H1 (cell line): ENCODE measurements at regions not wholly inside any gene's neighbourhood (a gene's known extent, or its start where the extent isn't known, plus 50 kb on each side); places are given as distances from the start of the nearest gene placed in this dataset.

Experiments used
- CTCF ChIA-PET: fragments of 300-600 bp; sonication (Branson Sonifier 250); formaldehyde crosslinking; loops from one replicate; lab custom pipeline; 2021; ENCODE audit not compliant: partially characterized antibody; lab: Charles Lee
- POLR2A ChIA-PET: fragments of 300-600 bp; sonication (Branson Sonifier 250); formaldehyde crosslinking; loops from one replicate; lab custom pipeline; 2021; ENCODE audit warnings: inconsistent platforms; ENCODE audit not compliant: partially characterized antibody; lab: Charles Lee
- DNase-seq, 2 experiments: peaks; one replicate each; pipeline versions ENCODE4 v3.0.0 to v3.0.0-alpha.2; 2010 to 2022; ENCODE audit warnings: low spot score in 2 of 2, low read depth in 1 of 2, mixed read lengths in 1 of 2
- FAIRE-seq: peaks from 2 replicates; lab custom pipeline; 2011; peaks lifted over from hg19 to GRCh38; lab: Jason Lieb, UNC
- H2AFZ ChIP-seq: 2 replicates; pipeline ENCODE4 v1.8.1; 2012; ENCODE audit warnings: low read length, inconsistent platforms
- H2AK5ac ChIP-seq: 2 replicates; pipeline ENCODE4 v1.6.1; 2013; ENCODE audit warnings: low read depth, low read length
- H2BK120ac ChIP-seq: replicated peaks from 2 replicates; pipeline ENCODE3; 2013; ENCODE audit warnings: low read depth, low read length, inconsistent platforms
- H2BK12ac ChIP-seq: 2 replicates; pipeline ENCODE4 v1.6.1; 2013; ENCODE audit warnings: low read depth, low read length
- H2BK15ac ChIP-seq: 2 replicates; pipeline ENCODE4 v1.6.1; 2013; ENCODE audit warnings: low read length
- H2BK20ac ChIP-seq: 2 replicates; pipeline ENCODE4 v1.6.1; 2013; ENCODE audit warnings: low read length
- H2BK5ac ChIP-seq: 2 replicates; pipeline ENCODE4 v1.6.1; 2013; ENCODE audit warnings: low read depth, low read length
- H3K14ac ChIP-seq: 2 replicates; pipeline ENCODE4 v1.6.1; 2013; ENCODE audit warnings: inconsistent platforms; ENCODE audit not compliant: insufficient read length
- H3K18ac ChIP-seq: 2 replicates; pipeline ENCODE4 v1.6.1; 2013; ENCODE audit warnings: low read length; ENCODE audit errors: extremely low read depth
- H3K23ac ChIP-seq: 2 replicates; pipeline ENCODE4 v1.6.1; 2013; ENCODE audit warnings: inconsistent platforms; ENCODE audit not compliant: insufficient read length
- H3K23me2 ChIP-seq: 2 replicates; pipeline ENCODE4 v1.6.1; 2013; ENCODE audit warnings: low read depth, low read length
- H3K27ac ChIP-seq: 2 replicates; pipeline ENCODE4 v1.6.1; 2011; ENCODE audit warnings: low read depth, low read length, inconsistent platforms
- H3K27me3 ChIP-seq, 4 experiments: replicated peaks in 1 of 4; 1 replicate in 1 of 4; 2 replicates in 3 of 4; pipeline versions ENCODE4 v1.6.1 to v1.8.1; 2011 to 2013; ENCODE audit warnings: low read length in 3 of 4, mild to moderate bottlenecking in 3 of 4, inconsistent platforms in 2 of 4, mixed read lengths in 2 of 4, moderate library complexity in 1 of 4; ENCODE audit not compliant: control insufficient read depth in 3 of 4, insufficient read depth in 3 of 4; ENCODE audit errors: extremely low read depth in 1 of 4
- H3K36me3 ChIP-seq, 4 experiments: 2 replicates each; pipeline versions ENCODE4 v1.6.1 to v1.8.1; 2011 to 2013; ENCODE audit warnings: mild to moderate bottlenecking in 4 of 4, low read length in 3 of 4, moderate library complexity in 2 of 4, control low read depth in 1 of 4, inconsistent platforms in 1 of 4; ENCODE audit not compliant: insufficient read depth in 4 of 4, control insufficient read depth in 2 of 4
- H3K4ac ChIP-seq: replicated peaks from 2 replicates; pipeline ENCODE3; 2013; ENCODE audit warnings: low read length, low read depth, mixed read lengths, inconsistent platforms; ENCODE audit not compliant: insufficient read length
- H3K4me1 ChIP-seq, 4 experiments: replicated peaks in 1 of 4; 1 replicate in 1 of 4; 2 replicates in 3 of 4; pipeline versions ENCODE4 v1.6.1 to v1.8.1; 2011 to 2013; ENCODE audit warnings: low read length in 3 of 4, inconsistent platforms in 2 of 4, mixed read lengths in 1 of 4; ENCODE audit not compliant: insufficient read depth in 4 of 4, control insufficient read depth in 3 of 4
- H3K4me2 ChIP-seq, 2 experiments: 2 replicates each; pipeline versions ENCODE4 v1.6.1 to v1.8.1; 2011 to 2013; ENCODE audit warnings: low read depth in 2 of 2, low read length in 2 of 2, control low read depth in 1 of 2, inconsistent platforms in 1 of 2, mild to moderate bottlenecking in 1 of 2; ENCODE audit not compliant: insufficient read depth in 1 of 2
- H3K4me3 ChIP-seq, 4 experiments: fragments of 200-600, 300-600 bp in 1 of 4; sonication (generic), shearing (Covaris generic), sonication (Bioruptor Twin) in 1 of 4; 2 replicates each; pipeline versions ENCODE4 v1.5.1 to v1.8.1; 2011 to 2016; ENCODE audit warnings: low read length in 4 of 4, low read depth in 3 of 4, control low read depth in 2 of 4, inconsistent platforms in 2 of 4, mild to moderate bottlenecking in 2 of 4, mixed read lengths in 1 of 4, moderate library complexity in 1 of 4; ENCODE audit not compliant: insufficient read depth in 2 of 4; ENCODE audit errors: extremely low read depth in 1 of 4
- H3K56ac ChIP-seq: replicated peaks from 2 replicates; pipeline ENCODE3; 2013; ENCODE audit warnings: low read depth, mild to moderate bottlenecking, mixed read lengths, low read length, inconsistent platforms; ENCODE audit not compliant: insufficient read length
- H3K79me1 ChIP-seq: 2 replicates; pipeline ENCODE4 v1.6.1; 2013; ENCODE audit warnings: low read depth, low read length, control low read depth
- H3K79me2 ChIP-seq, 2 experiments: 2 replicates each; pipeline versions ENCODE4 v1.6.1 to v1.8.1; 2012 to 2013; ENCODE audit warnings: low read length in 2 of 2, mild to moderate bottlenecking in 2 of 2, inconsistent platforms in 1 of 2; ENCODE audit not compliant: insufficient read depth in 2 of 2, control insufficient read depth in 1 of 2
- H3K9ac ChIP-seq, 4 experiments: replicated peaks in 1 of 4; 1 replicate in 1 of 4; 2 replicates in 3 of 4; pipeline versions ENCODE4 v1.6.1 to v1.8.1; 2011 to 2013; ENCODE audit warnings: low read depth in 3 of 4, low read length in 3 of 4, control low read depth in 2 of 4, mild to moderate bottlenecking in 2 of 4, moderate library complexity in 2 of 4, inconsistent platforms in 1 of 4; ENCODE audit errors: extremely low read depth in 1 of 4
- H3K9me3 ChIP-seq, 2 experiments: 2 replicates each; pipeline versions ENCODE4 v1.6.1 to v1.8.1; 2012 to 2013; ENCODE audit warnings: mild to moderate bottlenecking in 2 of 2, moderate library complexity in 2 of 2, control low read depth in 1 of 2, inconsistent platforms in 1 of 2, low read depth in 1 of 2, low read length in 1 of 2, mixed read lengths in 1 of 2; ENCODE audit not compliant: insufficient read depth in 2 of 2
- H4K20me1 ChIP-seq, 2 experiments: replicated peaks in 1 of 2; 2 replicates each; pipeline versions ENCODE3 to v1.8.1; 2011 to 2013; ENCODE audit warnings: inconsistent platforms in 2 of 2, low read length in 2 of 2, mild to moderate bottlenecking in 1 of 2; ENCODE audit not compliant: insufficient read depth in 2 of 2, control insufficient read depth in 1 of 2
- H4K5ac ChIP-seq: 2 replicates; pipeline ENCODE4 v1.6.1; 2013; ENCODE audit warnings: low read length, low read depth, mixed read lengths, inconsistent platforms; ENCODE audit not compliant: insufficient read length
- H4K8ac ChIP-seq: 2 replicates; pipeline ENCODE4 v1.8.0; 2013; ENCODE audit warnings: mild to moderate bottlenecking, moderate library complexity, low read length, inconsistent platforms; ENCODE audit not compliant: insufficient read depth; ENCODE audit errors: extremely low read depth
- H4K91ac ChIP-seq: replicated peaks from 2 replicates; pipeline ENCODE3; 2013; ENCODE audit warnings: low read length, mixed read lengths, inconsistent platforms; ENCODE audit not compliant: insufficient read length
- BRCA1 ChIP-seq: IDR thresholded peaks from 2 replicates; pipeline ENCODE4 v1.6.1; 2012; ENCODE audit warnings: low read depth, low read length, improper control_type of control experiment
- CEBPB ChIP-seq: IDR thresholded peaks from 2 replicates; pipeline ENCODE4 v1.6.1; 2012; ENCODE audit warnings: low read depth, low read length
- CHD1 ChIP-seq: IDR thresholded peaks from 2 replicates; pipeline ENCODE4 v1.6.1; 2012; ENCODE audit warnings: low read depth, low read length, improper control_type of control experiment
- CTBP2 ChIP-seq: IDR thresholded peaks from 2 replicates; pipeline ENCODE4 v1.7.0; 2011; ENCODE audit warnings: borderline replicate concordance, mild to moderate bottlenecking, moderate library complexity, mixed read lengths, low read length; ENCODE audit not compliant: insufficient read depth, insufficient read length
- KDM1A ChIP-seq: fragments of 200-600, 300-600 bp; sonication (generic); IDR thresholded peaks from 2 replicates; pipeline ENCODE4 v1.7.1; 2016; ENCODE audit warnings: mild to moderate bottlenecking, low read length, borderline replicate concordance
- RNF2 ChIP-seq: fragments of 200-900, 300-1000 bp; sonication (generic); IDR thresholded peaks from 2 replicates; pipeline ENCODE4 v1.7.1; 2016; ENCODE audit warnings: borderline replicate concordance, low read depth, mild to moderate bottlenecking, antibody characterized with exemption, low read length; ENCODE audit not compliant: poor library complexity, severe bottlenecking; ENCODE audit errors: missing control alignments
- SRF ChIP-seq: IDR thresholded peaks from 2 replicates; pipeline ENCODE4 v1.6.1; 2011; ENCODE audit warnings: mild to moderate bottlenecking, low read depth, low read length, moderate library complexity
- TBP ChIP-seq: IDR thresholded peaks from 2 replicates; pipeline ENCODE4 v1.6.1; 2011; ENCODE audit warnings: low read depth, low read length, improper control_type of control experiment
- ZNF274 ChIP-seq: IDR thresholded peaks from 2 replicates; pipeline ENCODE4 v1.7.0; 2012; ENCODE audit warnings: low read length, borderline replicate concordance; ENCODE audit errors: extremely low read depth
- WGBS, 2 experiments: shearing (Covaris generic) in 1 of 2; methylation state at CpG; one replicate each; pipeline versions ENCODE4 v1.1.6 to v1.1.7; 2013 to 2015; ENCODE audit warnings: low lambda C conversion rate in 2 of 2, mixed read lengths in 2 of 2, inconsistent platforms in 1 of 2, low coverage in 1 of 2, missing lambda C conversion rate in 1 of 2; ENCODE audit not compliant: insufficient replicate concordance in 2 of 2, insufficient coverage in 1 of 2, insufficient read length in 1 of 2; ENCODE audit errors: extremely low coverage in 1 of 2, missing lambda C conversion rate in 1 of 2; 5-methylcytosine and 5-hydroxymethylcytosine counted together

GRCh38 chr7:98719396-98719795, 102.3 kb downstream of the NPTX2 start:
- Histone ChIP-seq H3K23ac (no peak overlapping the region), H2AK5ac (no peak overlapping the region), H3K27ac (no peak overlapping the region), H3K4ac (no peak overlapping the region), H3K36me3 (no peaks in the 10 kb centered on the region), H3K18ac (no peak overlapping the region), H2BK5ac (no peak overlapping the region), H2BK120ac (no peak overlapping the region), H3K56ac (no peak overlapping the region), H4K5ac (no peak overlapping the region), H4K91ac (no peak overlapping the region), H3K27me3 (no peaks in the 10 kb centered on the region), H2BK15ac (no peak overlapping the region), H3K4me1 (no peaks in the 10 kb centered on the region), H3K9me3 (no peaks in the 10 kb centered on the region), H4K20me1 (no peaks in the 10 kb centered on the region), H3K79me1 (no peaks in the 10 kb centered on the region), H3K14ac (no peak overlapping the region), H3K23me2 (no peaks in the 10 kb centered on the region), H3K79me2 (no peaks in the 10 kb centered on the region), H3K4me3 (no peak overlapping the region), H2BK20ac (no peak overlapping the region), H4K8ac (no peak overlapping the region), H2AFZ (no peak overlapping the region), H3K4me2 (no peak overlapping the region), H2BK12ac (no peak overlapping the region), H3K9ac (no peak overlapping the region)
- DNase-seq = no peak
- FAIRE-seq = no peak
- POLR2A ChIA-PET = no interaction called here
- CTCF ChIA-PET = no interaction called here
- WGBS, 2 experiments = 93% methylated on average over 8 of the region's 8 CpGs; no CpG with 5 or more reads in 1 of the 2 experiments
- TF ChIP-seq KDM1A = no peak
- TF ChIP-seq CEBPB = no peak
- no peak for TF ChIP-seq CTBP2
- TF ChIP-seq ZNF274 = no peak
- no peak for TF ChIP-seq RNF2
- TF ChIP-seq SRF = no peak
- no peak for TF ChIP-seq TBP
- TF ChIP-seq CHD1 = no peak
- TF ChIP-seq BRCA1 = no peak
